ENCODE measurements at regions not wholly inside any gene's neighbourhood (a gene's known extent, or its start where the extent isn't known, plus 50 kb on each side); places are given as distances from the start of the nearest gene placed in this dataset.

DNA sequence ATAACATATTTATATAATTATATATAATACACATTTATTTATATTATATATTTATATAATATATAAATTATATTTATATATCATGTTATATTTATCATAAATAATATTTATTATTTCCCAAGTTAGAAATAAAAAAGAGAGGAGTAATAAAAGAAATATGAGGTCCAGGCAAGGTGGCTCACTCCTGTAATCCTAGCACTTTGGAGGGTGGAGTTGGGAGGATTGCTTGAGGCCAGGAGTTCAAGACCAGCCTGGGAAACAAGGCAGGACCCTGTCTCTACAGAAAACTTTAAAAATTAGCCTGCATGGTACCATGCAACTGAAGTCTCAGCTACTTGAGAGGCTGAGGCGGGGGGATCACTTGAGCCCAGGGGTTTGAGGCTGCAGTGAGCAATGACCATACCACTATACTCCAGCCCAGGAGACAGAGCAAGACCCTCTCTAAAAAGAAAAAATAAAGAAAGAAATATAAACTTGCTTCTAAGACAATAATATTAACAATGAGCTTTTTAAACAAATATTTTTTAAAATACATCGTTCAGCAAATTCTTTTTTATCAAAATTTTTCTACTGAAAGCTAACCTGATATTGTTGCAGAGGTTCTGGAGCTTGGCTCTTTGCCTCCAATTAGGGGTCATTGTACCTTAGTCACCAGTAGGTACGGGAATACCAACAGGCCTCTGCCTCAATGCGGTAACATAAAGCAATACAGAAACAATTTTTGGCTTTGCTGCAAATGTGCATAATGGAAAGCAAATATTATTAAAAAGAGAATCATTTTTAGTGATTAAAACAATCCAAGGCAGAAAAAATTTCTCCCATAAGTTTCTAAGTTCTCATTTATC is 290.0 kb downstream of the SETD4 start:
- DNase-seq (ENCODE audit: insufficient read length, low spot score), result no peak
- no peak for FAIRE-seq

DNA sequence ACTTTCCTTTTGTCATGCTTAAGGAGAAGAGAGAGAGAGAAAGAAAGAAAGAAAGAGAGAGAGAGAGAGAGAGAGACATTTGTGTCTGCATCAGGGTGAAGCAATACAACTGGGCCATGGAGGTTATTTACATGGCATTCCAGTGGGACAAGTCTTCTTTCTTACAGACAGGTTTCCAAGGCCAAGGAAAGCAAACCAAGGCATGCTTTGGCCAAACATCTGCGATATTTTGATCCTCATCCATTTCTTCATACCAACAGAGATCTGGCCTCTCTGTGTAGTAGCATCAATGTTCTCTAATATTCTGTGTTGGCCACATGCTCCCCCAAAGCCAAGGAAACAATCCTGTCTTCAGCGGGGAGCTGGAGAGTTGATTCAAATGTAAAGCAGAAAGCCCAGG is 292.1 kb downstream of the SETD4 start:
- FAIRE-seq (no peak), DNase-seq (ENCODE audit: insufficient read length, low spot score) (no peak)

DNA sequence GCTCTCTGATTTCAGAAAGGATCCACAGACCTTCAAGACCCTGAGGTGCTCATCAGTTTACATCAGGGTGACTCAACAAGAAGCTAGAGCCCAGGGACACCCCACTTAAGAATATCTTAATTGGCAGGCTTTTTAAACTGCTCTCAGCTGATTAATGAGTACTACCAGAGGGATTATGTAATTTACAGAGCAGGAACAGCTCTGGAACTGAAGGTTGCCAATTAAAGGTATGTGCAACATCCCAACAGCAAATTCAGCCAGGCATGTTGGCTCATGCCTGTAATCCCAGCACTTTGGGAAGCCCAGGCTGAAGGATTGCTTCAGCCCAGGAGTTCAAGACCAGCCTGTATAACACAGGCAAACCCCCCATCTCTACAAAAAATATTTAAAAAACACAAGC is 295.7 kb downstream of the SETD4 start:
- DNase-seq (ENCODE audit: insufficient read length, low spot score) (no peak), FAIRE-seq (no peak)

DNA sequence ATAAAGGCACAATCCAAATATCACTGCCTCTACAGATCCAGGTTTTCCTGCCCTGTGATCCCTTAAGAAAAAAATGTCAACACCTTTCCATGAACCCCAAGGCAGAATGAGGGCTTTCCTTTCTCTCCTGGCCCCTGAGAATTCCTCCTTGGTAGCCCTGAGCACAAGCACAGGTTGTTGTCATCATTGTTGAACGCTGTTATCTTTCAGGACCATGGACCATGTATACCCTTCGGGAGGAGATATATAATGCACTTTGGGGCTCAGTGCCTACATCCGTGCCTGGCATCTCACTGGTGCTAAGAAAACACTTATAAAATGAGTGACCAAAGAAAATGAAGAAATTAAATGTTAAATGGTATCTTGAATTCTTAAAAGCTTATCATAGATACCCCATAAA is 296.2 kb downstream of the SETD4 start:
- DNase-seq (ENCODE audit: insufficient read length, low spot score), result no peak
- FAIRE-seq, result no peak

DNA sequence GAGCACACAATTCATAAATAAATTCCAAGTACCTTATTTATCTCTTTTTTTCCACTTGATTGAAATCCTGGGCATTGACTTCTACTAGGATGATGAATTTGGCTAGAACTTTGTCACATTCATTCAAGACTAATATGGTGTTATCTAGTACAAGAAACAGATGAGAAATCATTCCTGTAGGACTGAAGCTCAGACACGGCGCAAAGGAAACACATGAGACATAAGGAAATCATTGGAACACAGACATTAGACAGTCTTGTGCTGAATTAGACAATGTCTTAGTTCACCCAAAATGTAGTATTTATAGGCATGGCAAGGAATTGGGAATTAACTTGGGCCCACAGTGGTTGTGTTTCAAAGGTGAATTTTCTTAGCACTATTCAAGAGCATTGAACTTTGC is 305.7 kb downstream of the SETD4 start:
- DNase-seq (ENCODE audit: insufficient read length, low spot score) (no peak), FAIRE-seq (no peak)

DNA sequence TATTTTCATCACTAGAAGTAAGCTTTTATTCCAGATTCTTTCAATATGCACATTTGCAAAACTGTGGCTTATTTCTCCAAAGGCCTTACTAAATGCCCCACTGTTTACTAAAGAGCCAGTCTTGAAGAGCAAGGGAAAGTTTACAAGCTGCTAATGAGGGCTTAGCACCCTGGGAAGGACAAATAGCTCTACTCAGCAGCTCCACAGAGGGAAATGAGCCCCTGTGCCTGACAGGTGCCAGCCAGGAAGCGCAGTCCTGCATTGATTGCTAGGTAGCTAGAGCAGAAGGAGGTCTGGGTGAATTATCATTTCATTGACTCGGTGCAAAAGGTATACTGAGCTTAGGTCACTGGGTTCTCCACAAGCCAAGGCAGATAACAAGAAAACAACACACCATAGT is 307.0 kb downstream of the SETD4 start:
- no peak for FAIRE-seq
- DNase-seq (ENCODE audit: insufficient read length, low spot score), result no peak

DNA sequence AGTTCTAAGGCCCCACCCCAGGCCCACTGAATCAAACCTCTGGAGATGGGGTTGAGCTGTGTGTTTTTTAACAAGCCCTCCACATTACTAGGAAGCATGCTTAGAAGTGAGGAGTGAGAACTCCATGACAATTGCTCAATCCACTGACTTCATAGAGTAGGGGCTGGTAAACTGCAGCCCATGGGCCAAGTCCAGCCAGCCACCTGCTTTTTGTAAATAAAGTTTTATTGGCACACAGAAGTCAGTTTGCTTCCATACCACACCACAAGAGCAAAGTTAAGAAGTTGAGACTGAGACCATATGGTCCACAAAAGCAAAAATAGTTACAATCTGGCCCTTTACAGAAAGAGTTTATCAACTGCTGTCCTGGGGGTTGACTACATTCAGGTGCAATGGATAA is 309.2 kb downstream of the SETD4 start:
- DNase-seq (ENCODE audit: insufficient read length, low spot score) (no peak), FAIRE-seq (no peak)

DNA sequence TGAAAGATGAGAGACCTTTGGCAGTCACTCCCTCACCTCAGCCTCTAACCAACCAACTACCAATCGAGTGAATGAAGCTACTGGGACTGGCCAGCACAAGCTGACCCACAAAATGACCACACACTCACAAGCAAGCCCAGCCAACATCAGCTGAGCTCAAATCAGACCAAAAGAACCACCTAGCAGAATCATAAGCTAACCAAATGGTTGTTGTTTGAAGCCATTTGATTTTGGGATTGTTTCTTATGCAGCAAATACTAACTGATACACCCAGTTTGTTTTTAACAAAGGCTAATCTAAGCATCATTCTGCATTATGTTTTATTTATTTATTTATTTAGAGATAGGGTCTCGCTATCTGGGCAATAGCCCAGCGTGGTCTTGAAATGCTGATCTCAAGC is 310.4 kb downstream of the SETD4 start:
- FAIRE-seq (no peak), DNase-seq (ENCODE audit: insufficient read length, low spot score) (no peak)

DNA sequence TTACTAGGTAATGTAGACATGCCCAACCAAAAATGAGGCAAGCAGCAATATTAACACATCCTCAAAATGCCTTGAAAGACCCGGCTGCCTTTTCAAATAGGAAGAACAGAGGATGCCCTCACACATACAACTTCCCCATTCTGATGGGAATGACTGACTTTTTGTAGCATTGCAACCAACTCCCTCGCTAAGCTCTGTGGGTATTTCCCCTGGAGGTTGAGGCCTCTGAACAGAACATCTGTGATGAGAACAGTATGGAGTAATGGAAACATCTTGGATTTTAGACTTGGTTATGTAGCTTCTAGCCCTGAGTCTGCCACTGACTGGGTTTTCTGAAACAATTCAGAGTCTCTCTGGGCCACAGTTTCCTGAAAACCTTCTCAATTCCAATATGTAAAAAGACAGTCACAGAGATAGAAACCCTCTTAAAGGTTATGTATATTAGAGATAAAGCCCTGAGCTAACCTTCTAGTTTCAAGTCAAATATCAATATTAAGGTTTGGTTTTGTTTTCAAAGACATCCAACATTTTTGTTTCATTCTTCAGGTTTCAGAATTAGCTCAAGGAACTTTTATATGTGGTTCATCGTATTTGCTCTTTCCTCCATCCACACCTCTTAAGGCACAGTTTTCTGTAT is 311.5 kb downstream of the SETD4 start:
- FAIRE-seq (no peak), DNase-seq (ENCODE audit: insufficient read length, low spot score) (no peak)

DNA sequence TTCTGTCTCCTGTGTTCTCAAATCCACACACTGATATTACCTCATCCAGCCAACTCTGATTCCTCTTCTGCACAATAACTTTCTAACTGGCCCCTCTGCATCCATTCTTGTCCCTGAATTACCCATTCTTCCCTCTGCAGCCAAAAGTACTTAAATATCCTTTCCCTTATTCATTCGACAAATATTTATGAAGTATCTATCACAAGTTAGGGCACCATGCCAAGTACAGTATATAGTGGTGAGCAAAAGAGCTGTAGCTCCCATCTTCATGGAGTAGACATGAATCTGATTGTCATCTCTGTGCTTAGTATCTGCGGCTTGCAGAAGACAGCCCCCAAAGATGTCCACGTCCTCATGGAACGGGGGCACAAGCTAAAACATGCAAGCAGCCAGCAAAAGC is 316.8 kb downstream of the SETD4 start:
- FAIRE-seq, result no peak

DNA sequence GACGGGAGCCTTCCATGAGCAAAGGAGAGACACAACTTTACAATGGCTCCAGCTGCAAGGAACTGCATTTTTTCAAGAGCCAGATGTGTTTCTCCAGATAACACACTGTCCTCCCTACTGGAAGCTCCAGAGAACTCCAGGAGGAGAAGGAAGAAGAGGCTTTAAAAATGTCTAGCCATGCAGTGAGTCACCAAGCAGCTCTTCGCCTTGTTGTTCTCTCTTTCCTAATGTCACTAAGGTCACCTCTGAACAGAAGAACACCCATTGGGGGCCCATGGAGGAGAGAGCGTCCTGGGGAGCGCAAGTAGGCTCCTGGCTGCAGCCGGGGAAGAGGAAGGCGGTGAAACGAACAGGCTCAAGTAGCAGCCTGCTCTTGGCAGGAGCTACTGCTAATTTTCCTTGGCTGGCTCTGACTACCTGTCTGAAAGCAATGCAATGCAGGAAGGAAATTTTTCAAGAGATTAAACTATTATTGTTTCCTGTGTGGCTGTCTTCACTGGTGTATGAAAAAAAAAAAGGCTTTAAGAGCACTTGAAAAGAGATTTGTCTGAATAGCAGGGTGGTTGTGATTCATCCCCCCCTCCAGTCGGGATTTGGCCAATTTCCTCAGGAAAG is 321.9 kb downstream of the SETD4 start:
- FAIRE-seq (no peak), DNase-seq (ENCODE audit: insufficient read length, low spot score) (no peak)

More for the DNA sequence above, 316.8 kb downstream of the SETD4 start:
- no peak for DNase-seq (ENCODE audit: insufficient read length, low spot score)

DNA sequence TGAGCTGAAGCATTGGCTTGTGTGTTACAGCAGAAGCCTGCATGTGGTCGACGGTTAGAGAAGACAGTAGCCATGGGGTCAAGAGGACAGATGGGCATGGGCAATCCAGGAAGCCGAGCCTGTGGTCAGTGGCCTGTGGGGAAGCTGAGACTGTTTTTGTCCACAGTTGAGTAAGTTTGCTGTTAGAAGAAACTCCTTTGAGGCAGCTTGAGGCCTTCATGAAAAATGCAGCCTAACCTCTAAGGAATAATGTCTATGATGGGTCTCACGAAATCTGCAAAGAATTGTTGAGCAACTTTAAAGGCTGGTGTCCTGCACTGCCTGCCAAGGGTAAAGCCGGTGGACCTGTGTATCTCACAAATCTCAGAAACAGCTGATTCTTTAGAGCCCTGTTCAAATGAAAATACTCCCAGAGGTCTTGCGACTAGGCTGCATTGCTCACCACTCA is 322.4 kb downstream of the SETD4 start:
- FAIRE-seq (no peak), DNase-seq (ENCODE audit: insufficient read length, low spot score) (no peak)

DNA sequence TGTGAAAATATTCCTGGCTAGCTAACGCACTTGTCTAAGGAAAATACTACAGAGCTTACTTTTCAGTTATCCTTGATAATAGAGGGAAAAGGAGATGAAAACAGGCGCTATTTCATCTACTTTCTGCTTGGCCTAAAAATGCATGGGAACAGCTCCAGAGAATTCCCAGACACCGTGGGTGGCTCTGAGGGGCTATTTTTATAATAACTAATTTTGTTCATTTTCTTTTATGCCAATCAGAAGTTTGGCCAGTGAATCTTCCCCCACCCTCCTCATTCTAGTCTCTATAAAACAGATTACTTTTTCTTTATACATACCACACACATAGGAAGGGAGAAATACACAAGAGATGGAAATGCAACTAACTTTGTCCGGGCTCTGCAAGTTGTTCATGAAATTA is 322.9 kb downstream of the SETD4 start:
- no peak for DNase-seq (ENCODE audit: insufficient read length, low spot score)
- FAIRE-seq, result no peak

DNA sequence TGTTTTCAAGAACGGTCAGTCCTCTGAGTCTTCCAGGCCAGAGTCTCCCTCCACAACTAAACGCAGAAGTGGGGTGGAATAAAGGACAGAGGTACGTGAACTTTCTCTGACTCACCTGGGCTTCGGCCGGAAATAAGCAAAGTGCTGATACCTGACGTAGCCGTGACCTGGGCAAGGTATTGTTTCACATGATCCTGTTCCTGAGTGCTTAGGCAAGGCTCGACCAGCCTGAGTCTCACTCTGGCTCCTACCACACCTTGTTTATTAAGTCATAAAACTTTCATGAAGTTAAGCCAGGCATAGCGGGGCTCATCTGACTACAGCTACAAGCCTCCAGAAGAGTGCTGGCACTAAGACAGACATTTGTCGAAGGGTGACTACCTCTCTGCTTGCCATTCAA is 327.5 kb downstream of the SETD4 start:
- DNase-seq (ENCODE audit: insufficient read length, low spot score) (no peak), FAIRE-seq (no peak)

DNA sequence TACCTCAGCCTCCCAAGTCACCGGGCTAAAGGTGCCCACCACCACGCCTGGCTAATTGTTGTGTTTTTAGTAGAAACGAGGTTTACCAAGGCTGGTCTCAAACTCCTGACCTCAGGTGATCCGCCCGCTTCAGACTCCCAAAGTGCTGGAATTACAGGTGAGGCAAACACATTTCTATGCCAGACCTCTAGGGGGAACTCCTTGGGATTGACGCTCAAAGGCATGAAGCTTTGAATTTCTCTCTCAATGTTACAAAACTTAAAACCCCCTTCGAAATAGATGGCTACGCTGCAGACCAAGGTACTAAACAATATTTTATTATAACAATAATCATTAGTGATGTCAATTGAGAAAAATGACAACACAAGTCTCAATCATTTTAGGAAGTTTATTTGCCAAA is 330.0 kb downstream of the SETD4 start:
- DNase-seq (ENCODE audit: insufficient read length, low spot score) (no peak), FAIRE-seq (no peak)

DNA sequence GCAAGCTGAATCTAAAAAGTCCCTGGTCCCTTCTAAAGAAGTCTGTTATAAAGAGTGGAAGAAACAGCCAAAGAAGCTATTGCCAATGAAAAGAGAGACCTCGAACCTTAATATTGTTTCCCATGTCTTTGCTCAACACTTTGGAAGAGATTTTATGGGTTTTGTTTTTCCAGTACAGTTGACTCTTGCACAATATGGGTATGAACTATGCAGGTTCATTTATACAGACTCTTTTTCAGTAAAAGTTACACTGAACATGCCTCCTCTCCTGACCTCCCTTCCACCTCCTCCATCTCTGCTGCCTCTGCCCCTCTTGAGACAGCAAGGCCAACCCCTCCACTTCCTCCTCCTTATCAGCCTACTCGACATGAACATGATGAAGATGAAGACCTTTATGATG is 332.5 kb downstream of the SETD4 start:
- FAIRE-seq (no peak), DNase-seq (ENCODE audit: insufficient read length, low spot score) (no peak)

DNA sequence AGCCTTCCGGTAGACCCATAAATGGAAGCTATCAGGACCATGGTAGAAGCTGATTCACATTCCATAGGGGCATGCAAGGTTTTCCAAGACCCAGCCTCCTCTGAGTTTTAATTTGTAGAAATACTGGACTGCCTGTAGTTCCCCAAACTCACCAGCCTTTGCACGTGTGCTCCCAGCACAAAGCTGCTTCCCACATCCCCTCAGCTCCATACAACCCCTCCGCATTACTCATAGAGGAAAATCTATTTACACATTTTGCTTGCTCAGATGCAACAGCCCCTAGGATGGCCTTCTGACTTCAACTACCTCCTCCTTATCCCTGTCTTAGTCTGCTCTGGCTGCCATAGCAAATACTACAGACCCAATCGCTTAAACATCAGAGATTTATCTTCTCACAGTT is 336.2 kb downstream of the SETD4 start:
- FAIRE-seq (no peak), DNase-seq (ENCODE audit: insufficient read length, low spot score) (no peak)

DNA sequence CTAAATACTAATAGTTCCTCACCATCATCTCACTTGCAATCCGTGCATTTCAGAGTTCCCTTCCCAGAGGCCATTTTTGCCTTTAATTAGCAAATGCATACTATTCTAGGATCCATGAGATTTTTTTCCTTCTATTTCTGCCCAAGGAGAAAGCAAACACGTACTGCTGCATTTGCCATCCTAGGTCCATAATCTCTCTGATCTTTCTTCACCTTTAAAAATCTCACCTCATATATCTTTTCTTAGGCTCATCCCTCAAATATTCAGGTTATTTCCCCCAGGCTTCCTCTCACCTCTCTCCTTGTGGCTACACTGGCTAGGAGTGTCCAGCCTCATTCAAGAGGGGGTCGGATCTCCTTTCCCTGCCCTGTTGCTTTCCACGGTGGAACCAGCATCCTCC is 338.6 kb downstream of the SETD4 start:
- no peak for FAIRE-seq
- no peak for DNase-seq (ENCODE audit: insufficient read length, low spot score)

DNA sequence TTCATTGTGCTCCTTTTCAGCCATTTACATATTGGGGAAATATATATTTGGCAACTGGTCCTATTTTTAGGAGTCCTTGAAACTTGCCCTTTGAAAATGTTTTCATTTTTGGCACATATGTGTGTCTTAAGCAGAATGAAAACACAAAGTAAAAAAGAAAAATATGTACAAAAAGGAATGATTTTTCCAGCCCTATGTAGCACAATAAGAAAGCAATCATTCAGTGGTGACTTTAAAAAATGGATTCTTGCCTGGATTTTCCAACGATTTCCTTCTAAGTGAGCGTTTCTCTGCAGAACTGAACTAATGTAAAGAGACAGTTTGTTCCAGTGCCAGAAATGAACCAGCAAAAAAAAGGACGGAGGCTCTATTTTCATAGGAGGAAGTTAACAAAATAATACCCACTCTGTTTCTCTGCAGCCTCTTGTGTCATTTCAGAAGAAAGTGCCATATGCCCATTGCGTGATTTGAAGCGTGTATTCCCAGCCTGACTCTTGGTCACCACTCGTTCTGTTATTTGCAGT is 340.1 kb downstream of the SETD4 start:
- DNase-seq (ENCODE audit: insufficient read length, low spot score) (no peak), FAIRE-seq (no peak)

DNA sequence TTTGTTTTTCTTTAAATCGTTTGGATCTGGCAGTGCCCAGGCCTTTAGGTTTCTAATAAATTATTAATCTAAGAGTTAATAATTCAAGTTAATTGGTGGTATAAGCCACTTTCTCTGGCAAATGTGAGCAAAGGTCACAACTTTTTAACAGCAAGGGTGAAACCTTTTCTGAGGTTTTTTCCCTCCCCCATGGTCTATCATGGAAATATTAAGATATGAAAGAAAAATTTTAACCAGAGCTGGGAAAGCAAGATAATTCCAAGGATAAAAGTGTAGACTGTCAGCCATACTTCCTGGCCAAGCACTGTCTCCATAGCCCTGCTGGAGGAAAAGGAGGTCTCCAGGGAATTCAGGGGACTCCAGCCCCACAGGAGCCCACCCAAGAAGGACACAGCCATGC is 341.2 kb downstream of the SETD4 start:
- no peak for FAIRE-seq
- DNase-seq (ENCODE audit: insufficient read length, low spot score), result no peak

DNA sequence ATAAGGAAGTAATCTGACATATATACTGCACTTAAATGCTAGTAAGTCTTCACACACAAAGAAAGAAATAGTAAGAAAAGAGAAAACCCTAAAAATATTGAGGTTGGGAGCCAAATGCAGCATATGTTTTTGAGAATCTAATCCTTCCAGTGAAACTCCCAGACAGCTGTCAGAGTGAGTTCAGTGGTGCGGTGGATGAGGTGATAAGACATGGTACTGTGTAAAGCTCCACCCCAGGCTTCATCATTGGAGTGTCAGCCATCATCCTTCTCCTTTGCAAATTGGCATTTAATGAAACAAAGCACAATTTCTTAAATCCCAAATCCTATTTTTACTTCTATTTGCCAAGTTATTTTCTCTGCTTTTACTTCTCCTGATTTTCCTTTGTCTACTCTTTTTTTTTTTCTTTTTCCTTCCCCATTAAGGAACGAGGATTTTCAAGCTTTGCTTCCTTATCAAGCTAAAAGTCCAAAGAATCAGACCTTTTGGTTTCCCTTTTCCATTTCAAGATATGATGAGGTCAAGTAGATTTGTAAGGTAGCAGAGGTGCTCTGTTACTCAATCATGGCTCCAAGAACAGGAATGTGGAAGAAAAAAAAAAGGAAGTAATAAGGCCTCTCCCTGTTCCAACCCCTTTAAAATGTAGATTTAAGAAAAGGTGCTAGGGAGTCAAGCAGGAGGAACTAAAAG is 343.3 kb downstream of the SETD4 start:
- DNase-seq (ENCODE audit: insufficient read length, low spot score), result no peak
- FAIRE-seq, result no peak

All from GM19239 (cell line).